GM12865 (cell line): ENCODE measurements at regions not wholly inside any gene's neighbourhood (a gene's known extent, or its start where the extent isn't known, plus 50 kb on each side); places are given as distances from the start of the nearest gene placed in this dataset.
"Not testable (repeated sequence)": the region's sequence is repeated elsewhere in the genome, so short reads cannot be mapped to it uniquely, and the experiment has no call there.

Experiments
- DNase-seq: peaks from one replicate; pipeline ENCODE4 v3.0.0; 2010; ENCODE audit warnings: low read depth
- H3K4me3 ChIP-seq: 2 replicates; pipeline ENCODE4 v1.5.1; 2011; ENCODE audit warnings: mild to moderate bottlenecking, low read depth, low read length, control low read depth
- TF ChIP-seq, protein P1 (sequence below): IDR thresholded peaks from 2 replicates; pipeline ENCODE4 v1.5.1; 2011; ENCODE audit warnings: low read length, control low read depth, low read depth, inconsistent platforms; ENCODE audit not compliant: insufficient read depth; ENCODE audit errors: missing control alignments

DNA sequence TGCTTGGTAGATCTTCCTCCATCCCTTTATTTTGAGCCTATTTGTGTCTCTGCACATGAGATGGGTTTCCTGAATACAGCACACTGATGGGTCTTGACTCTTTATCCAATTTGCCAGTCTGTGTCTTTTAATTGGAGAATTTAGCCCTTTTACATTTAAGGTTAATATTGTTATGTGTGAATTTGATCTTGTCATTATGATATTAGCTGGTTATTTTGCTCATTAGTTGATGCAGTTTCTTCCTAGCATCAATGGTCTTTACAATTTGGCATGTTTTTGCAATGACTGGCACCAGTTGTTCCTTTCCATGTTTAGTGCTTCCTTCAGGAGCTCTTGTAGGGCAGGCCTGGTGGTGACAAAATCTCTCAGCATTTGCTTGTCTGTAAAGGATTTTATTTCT is 72.4 kb downstream of the HNRNPD start:
- not testable (repeated sequence) for DNase-seq, H3K4me3 ChIP-seq

DNA sequence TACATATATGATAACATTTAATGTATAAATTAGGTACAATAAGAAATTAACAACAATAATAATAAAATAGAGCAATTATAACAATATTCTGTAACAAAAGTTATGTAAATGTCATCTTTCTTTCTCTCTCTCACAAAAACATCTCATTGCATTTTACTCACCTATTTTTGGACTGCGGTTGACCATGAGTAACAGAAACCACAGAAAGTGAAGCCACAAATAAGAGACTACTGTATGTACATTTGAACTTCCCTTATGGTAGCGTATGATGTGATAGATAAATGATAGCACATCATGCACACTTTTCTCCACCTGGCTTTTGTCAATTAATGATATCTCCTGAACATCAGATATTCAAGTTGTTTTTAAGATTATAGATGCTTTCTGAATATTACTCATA is 80.5 kb downstream of the HNRNPD start:
- DNase-seq = peak; percentile 74
- no peak overlapping the region for H3K4me3 ChIP-seq
- TF ChIP-seq, protein P1, sequence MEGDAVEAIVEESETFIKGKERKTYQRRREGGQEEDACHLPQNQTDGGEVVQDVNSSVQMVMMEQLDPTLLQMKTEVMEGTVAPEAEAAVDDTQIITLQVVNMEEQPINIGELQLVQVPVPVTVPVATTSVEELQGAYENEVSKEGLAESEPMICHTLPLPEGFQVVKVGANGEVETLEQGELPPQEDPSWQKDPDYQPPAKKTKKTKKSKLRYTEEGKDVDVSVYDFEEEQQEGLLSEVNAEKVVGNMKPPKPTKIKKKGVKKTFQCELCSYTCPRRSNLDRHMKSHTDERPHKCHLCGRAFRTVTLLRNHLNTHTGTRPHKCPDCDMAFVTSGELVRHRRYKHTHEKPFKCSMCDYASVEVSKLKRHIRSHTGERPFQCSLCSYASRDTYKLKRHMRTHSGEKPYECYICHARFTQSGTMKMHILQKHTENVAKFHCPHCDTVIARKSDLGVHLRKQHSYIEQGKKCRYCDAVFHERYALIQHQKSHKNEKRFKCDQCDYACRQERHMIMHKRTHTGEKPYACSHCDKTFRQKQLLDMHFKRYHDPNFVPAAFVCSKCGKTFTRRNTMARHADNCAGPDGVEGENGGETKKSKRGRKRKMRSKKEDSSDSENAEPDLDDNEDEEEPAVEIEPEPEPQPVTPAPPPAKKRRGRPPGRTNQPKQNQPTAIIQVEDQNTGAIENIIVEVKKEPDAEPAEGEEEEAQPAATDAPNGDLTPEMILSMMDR = no peak

DNA sequence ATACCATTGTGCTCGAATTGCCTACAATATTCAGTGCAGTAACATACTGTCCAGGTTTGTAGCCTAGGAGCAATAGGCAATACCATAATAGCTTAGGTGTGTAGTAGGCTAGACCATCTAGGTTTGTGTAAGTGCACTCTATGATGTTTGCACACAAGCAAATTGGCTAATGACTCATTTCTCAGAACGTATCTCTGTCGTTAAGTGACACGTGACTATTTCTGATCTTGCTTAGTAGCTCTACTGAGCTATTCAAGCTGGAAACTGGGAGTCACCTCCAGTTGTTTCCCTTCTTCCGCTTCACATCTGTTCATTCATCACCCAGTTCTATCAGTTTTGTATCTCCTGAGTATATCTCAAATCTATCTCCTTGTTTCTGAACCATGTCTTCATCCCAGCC is 86.1 kb downstream of the HNRNPD start:
- TF ChIP-seq, protein P1 = no peak
- H3K4me3 ChIP-seq = no peak overlapping the region
- no peak for DNase-seq

DNA sequence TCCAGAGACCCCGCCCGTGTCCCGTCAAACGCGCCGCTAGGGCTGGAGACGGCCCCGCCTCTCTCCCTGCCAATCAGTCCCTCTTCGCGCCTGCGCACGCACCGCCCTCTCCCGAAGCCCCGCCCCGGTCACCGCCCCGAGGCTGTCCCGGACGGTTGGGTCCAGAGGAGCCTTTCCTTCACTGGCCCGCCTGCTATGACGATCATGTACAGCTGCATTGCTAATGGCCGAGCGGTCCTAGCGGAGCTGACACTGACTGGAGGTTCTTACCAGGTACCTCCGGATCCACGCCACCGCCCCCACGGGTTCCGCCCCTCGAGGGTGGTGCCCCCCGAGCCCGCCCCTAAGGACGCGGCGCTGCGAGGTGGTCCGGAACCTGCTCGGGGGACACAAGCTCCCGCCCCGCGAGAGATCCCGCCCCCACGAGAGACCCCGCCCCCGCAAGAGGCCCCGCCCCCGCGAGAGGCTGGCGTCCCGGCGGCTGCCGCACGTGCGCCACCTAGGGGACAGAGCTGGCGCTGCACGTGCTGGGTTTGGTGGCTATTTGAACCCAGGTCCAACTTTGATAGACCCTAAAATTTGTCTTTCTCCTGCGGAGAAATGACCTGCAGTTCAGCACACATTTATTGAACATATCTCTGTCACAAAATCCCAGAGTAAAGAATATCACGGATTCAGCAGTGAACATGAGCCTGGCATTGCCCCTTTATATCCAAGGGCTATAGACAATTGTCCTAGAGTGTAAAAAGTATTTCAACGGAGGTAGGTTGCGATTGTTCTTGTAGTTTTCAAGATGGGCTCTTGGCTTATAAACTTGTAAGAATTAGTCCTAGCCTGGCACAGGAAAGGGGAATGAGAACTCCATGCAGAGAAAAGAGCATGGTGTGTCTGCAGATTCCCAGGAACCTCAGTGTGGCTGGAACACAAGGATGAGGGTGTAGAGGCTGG is 88.7 kb downstream of the HNRNPD start:
- TF ChIP-seq, protein P1 = peak; percentile 85
- DNase-seq = peak; percentile 97
- H3K4me3 ChIP-seq = peak overlapping the region; percentile 37

DNA sequence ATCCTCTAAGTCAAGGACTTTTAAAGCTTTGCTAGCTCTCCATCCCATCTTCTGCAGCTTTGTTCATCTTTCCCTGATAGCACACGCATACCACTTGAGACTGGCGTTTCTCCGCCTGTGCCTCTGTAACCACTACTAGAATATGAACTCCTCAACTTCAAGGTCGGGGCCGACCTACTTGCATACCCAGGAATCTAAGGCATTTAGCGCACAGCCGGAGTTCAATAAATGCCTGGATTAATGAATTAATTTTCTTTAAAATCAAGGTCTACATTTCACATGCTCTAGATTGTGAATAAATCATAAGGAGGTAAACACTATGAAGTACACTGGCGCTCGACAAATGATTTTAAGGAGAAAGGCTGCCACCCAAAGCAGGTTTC is 89.3 kb downstream of the HNRNPD start:
- peak overlapping the region; percentile 19 for H3K4me3 ChIP-seq
- TF ChIP-seq, protein P1 = no peak
- no peak for DNase-seq

DNA sequence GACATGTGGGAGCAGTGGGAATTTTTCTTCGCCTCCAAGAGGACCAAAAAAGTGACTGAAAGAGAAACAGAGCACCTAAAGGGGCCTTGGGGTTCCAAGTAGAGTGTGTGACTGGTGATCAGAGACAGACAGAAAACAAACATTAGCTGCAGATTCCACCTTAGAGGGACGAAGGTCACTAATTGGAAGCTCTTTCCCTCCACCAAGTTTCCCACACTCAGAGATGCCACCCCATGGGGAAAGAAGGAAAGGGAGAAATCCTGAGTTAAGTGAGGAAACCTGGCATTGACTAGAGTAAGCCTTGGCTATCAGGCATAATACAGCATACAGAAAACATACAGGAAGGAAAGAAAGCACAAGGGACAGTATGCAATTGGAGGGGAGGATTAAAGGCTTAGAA is 90.9 kb downstream of the HNRNPD start:
- TF ChIP-seq, protein P1 = no peak
- DNase-seq = no peak
- H3K4me3 ChIP-seq = no peak overlapping the region

DNA sequence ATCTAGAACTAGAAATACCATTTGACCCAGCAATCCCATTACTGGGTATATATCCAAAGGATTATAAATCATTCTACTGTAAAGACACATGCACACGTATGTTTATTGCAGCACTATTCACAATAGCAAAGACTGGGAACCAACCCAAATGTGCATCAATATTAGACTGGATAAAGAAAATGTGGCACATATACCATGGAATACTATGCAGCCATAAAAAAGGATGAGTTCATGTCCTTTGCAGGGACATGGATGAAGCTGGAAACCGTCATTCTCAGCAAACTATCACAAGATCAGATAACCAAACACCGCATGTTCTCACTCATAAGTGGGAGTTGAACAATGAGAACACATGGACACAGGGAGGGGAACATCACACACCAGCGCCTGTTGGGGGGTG is 94.2 kb downstream of the HNRNPD start:
- H3K4me3 ChIP-seq, DNase-seq: not testable (repeated sequence)

DNA sequence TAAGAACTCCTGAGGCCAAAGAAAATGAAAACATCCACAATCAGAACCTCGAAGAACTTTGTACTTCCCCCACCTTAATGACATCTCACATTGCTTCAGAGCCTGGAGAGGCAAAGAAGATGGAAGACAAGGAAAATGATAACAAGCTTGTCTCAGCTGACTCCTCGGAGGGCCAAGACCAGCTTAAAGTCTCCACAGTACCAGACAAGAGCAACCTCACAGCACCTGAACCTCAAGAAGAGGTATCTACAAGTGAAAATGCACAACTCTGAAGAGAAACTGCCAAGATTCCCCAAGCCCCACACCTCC is 97.5 kb downstream of the HNRNPD start:
- no peak for DNase-seq
- no peak overlapping the region for H3K4me3 ChIP-seq
- TF ChIP-seq, protein P1 = no peak
